RCC 7860 (cell line): ENCODE measurements at regions not wholly inside any gene's neighbourhood (a gene's known extent, or its start where the extent isn't known, plus 50 kb on each side); places are given as distances from the start of the nearest gene placed in this dataset.

ENCODE experiments used
- DNase-seq: peaks from one replicate; pipeline ENCODE4 v3.0.0-alpha.2; 2015; ENCODE audit warnings: low spot score
- FAIRE-seq: peaks from 2 replicates; lab custom pipeline; 2012; peaks lifted over from hg19 to GRCh38; lab: Jason Lieb, UNC

- FAIRE-seq (no peak), DNase-seq (no peak)
Observed at GRCh38 chr20:48287021-48287494, 501.8 kb upstream of the SULF2 start.

DNA sequence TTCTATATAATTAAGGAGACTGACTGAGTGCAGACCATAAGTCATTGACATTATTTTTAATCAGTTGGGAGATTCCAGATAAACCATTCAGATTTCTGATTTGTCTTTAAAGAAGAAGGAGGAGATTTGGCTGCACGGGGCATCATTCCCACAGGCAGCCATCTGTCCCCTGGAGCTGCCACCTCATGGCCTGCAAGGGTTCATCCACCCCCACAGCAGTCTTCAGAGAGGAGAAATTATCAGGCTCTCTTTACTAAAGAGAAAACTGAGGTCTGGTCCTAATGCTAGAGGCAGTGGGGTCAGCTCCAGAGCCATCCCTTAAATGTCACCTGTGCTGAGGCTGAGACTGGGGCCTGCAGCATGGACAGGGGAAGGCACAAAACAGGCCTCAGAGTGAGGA is 501.3 kb upstream of the SULF2 start:
- no peak for FAIRE-seq

GRCh38 chr20:48285656-48286055 is 500.4 kb upstream of the SULF2 start:
- DNase-seq (peak; percentile 62), FAIRE-seq (peak; percentile 81)

More for the DNA sequence above, 501.3 kb upstream of the SULF2 start:
- no peak for DNase-seq

GRCh38 chr20:48284837-48285236 is 499.6 kb upstream of the SULF2 start:
- no peak for FAIRE-seq
- peak; percentile 71 for DNase-seq

DNA sequence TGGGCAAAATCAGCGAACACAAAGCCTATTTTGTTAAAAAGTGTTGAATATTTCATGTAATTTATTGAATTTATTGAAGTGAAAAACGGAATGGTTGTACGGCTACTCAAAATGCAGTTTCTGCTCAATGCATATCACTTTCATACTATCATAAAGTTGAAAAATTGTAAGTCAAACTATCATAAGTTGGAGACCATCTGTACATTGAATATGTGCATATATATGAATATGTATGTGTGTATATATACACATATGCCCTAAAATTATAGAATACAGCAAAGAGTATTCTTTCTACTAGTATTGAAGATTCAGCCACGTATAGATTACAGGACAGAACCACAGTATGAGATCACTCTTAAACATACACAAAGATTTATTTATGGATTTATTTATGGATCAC is 499.0 kb upstream of the SULF2 start:
- DNase-seq (no peak), FAIRE-seq (no peak)

- DNase-seq (peak; percentile 77), FAIRE-seq (peak; percentile 30)
Observed at GRCh38 chr20:48283470-48284110, 498.3 kb upstream of the SULF2 start.

DNA sequence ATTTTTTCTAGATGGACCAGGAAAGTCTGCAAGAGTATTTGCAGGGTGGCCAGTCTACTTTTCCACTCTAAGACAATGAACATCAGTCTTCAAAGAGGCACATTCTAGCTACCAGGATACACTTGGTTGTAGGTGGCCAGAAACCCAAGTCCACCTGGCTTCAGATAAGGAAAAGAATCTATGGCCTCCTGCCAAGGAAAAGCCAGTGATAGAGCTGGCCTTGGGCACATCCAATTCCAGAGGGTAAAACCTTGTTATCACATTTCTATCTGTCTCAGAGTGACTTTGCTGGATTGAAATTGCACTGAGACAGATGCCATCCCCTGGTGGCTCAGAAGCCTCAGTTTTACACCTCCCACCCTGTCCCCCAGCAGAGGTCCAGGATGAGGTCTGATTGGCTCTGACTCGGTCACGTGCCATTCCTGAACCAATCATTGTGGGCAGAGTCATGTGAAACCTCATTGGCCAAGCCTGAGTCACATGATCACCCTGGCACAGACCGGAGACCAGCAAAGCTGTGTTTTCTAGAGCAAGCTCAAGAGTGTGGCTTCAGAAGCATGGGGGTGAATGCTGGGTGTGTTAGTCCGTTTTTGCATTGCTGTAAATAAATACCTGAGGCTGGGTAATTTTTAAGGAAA is 497.4 kb upstream of the SULF2 start:
- DNase-seq = no peak

DNA sequence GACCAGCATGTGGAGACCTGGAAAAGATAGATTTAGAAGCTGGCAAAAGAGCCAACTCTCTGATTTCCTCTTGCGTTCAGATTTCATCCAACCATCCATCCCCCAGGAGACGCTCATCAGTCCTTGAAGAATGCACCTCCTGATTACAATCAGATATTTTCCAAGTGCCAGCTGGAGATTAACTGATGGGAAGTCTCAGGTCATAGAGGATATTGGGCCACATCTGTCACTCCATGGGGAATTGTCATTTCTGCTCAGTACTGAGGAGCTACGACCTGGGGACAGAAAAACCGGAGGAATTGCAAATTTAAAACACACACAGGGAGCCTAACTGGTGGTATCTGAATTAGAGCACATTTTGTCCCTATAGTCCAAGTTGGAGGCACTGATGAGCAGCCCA is 496.2 kb upstream of the SULF2 start:
- DNase-seq (no peak), FAIRE-seq (no peak)

More for the DNA sequence above, 497.4 kb upstream of the SULF2 start:
- no peak for FAIRE-seq

DNA sequence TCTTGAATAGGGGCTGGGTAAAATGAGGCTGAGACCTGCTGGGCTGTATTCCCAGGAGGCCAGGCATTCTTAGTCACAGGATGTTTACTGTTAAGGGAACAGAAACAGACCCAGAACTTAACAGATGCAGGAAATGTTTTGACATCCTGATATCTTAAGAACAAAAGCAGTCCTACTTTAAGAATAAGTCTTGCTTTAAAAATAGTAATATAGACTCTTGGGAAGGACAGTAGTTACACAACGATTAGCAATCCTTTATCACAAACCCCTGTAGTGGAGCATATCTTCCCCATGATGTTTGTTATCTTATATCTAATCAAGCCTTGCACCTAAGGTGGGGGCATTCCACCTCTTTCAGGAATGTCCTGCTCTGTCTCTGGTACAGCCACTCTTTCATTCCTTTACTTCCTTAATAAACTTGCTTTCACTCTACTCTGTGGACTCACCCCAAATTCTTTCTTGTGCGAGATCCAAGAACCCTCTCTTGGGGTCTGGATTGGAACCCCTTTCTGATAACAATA is 493.7 kb upstream of the SULF2 start:
- FAIRE-seq (no peak), DNase-seq (no peak)

GRCh38 chr20:48277266-48277665 is 492.0 kb upstream of the SULF2 start:
- DNase-seq (no peak), FAIRE-seq (no peak)

GRCh38 chr20:48276021-48276342 is 490.7 kb upstream of the SULF2 start:
- FAIRE-seq = no peak
- no peak for DNase-seq

- FAIRE-seq (no peak), DNase-seq (no peak)
Observed at GRCh38 chr20:48275286-48276020, 490.2 kb upstream of the SULF2 start.

GRCh38 chr20:48273843-48274242 is 488.6 kb upstream of the SULF2 start:
- FAIRE-seq (no peak), DNase-seq (no peak)

DNA sequence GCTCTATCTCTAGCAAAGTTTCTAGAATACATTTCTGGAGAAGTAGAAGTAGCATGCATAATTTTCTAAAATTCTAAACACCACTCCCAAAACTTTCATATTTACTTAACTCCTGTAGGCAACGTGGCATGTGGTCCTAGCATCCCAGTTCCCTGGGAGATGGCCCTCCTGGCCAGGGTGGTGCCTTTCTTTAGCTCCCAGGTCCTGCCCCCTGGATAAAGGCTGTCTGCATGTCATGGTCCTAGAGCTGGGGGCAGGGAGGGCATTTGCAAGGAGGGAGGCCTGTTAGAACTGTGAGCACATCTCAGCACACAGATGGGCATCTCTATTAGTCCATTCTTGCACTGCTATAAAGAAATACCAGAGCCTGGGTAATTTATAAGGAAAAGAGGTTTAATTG is 485.6 kb upstream of the SULF2 start:
- FAIRE-seq (no peak), DNase-seq (no peak)

GRCh38 chr20:48267860-48268633 is 482.8 kb upstream of the SULF2 start:
- FAIRE-seq = no peak
- no peak for DNase-seq

DNA sequence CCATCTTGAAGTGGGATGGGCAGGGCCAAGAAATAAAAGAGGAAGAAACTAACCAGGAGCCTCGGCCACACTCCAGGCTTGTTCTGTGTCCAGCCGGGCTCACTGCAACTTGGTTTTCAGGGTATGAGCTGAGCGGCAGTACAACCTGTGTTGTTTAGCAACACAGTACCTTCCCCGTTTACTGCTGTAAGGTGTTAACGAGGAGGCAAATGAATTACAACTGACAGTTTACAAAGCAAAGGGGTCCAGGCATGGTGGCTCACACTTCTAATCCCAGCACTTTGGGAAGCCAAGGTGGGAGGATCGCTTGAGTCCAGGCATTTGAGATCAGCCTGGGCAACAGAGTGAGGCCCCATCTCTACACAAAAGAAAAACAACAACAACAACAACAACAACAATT is 481.3 kb upstream of the SULF2 start:
- DNase-seq = no peak
- FAIRE-seq = no peak

DNA sequence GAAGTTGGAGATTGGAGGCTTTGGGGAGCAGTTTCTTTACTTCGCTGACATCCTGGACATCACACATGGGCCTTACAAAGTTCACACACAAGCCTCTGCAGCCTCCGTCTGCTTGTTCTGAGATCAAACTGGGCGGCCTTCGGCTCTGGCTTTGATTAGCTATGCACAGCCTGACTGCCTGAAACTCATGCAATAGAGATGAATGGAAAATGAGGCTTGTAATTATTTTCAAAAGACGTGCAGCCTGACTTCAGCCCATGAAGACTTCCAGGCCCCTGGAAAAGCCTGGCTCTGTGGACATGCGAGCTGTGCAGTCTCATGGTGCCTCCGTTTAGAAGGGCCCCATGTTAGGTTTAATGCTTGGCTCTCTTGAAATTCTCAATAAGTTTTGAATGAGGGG is 480.5 kb upstream of the SULF2 start:
- DNase-seq (no peak), FAIRE-seq (no peak)

- no peak for DNase-seq
- no peak for FAIRE-seq
Observed at GRCh38 chr20:48262955-48263354, 477.7 kb upstream of the SULF2 start.

- DNase-seq = no peak
- no peak for FAIRE-seq
Observed at GRCh38 chr20:48262466-48262865, 477.2 kb upstream of the SULF2 start.

GRCh38 chr20:48261398-48261910 is 476.2 kb upstream of the SULF2 start:
- DNase-seq (no peak), FAIRE-seq (no peak)
